Right renal pelvis (tissue), 4 donors: ENCODE measurements at regions not wholly inside any gene's neighbourhood (a gene's known extent, or its start where the extent isn't known, plus 50 kb on each side); places are given as distances from the start of the nearest gene placed in this dataset.
"Not testable (repeated sequence)": the region's sequence is repeated elsewhere in the genome, so short reads cannot be mapped to it uniquely, and the experiment has no call there.

Experiments
- DNase-seq, 4 donors: peaks; one replicate each; pipeline ENCODE4 v3.0.0-alpha.2; 2013; ENCODE audit warnings: low read depth in 4 of 4, low spot score in 3 of 4, missing footprints in 1 of 4

GRCh38 chr3:194877291-194878119, 191.8 kb downstream of the FAM43A start:
- no peak for DNase-seq

DNA sequence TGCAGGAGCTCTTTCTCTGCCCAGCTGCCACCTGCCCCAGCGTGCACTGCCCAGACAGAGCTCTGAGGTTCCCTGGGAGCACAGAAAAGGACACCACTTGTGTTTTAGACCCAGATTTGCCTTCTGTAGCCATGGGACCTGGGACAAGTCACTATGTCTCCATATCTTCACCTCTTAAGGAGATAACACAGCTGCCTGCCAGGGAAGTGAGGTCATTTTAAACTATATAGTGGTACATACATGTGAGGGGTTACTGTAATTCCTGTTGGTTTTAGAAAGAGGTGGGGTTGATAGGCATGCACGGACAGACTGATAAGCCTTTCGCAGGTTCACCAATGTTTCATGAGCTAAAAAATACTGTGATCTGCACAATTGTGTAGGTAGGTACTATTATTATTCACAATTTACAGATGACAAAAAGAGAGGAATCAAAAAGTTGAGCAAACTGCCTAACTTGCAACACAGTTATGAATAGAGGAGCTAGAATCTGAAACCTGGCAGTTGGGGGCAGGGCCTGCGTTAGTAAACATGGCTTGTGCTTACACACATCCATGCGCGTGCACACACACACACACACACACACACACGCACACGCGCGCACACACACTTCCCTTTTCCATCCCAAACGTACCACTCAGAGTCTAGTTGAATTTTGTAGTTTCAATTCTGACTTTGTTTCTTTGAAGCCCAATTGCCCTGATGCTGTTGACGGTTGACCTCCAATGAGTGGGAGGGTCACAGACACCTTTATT, 193.6 kb downstream of the FAM43A start:
- no peak for DNase-seq

- DNase-seq = no peak
Observed at GRCh38 chr3:194879991-194880939, 194.6 kb downstream of the FAM43A start.

DNA sequence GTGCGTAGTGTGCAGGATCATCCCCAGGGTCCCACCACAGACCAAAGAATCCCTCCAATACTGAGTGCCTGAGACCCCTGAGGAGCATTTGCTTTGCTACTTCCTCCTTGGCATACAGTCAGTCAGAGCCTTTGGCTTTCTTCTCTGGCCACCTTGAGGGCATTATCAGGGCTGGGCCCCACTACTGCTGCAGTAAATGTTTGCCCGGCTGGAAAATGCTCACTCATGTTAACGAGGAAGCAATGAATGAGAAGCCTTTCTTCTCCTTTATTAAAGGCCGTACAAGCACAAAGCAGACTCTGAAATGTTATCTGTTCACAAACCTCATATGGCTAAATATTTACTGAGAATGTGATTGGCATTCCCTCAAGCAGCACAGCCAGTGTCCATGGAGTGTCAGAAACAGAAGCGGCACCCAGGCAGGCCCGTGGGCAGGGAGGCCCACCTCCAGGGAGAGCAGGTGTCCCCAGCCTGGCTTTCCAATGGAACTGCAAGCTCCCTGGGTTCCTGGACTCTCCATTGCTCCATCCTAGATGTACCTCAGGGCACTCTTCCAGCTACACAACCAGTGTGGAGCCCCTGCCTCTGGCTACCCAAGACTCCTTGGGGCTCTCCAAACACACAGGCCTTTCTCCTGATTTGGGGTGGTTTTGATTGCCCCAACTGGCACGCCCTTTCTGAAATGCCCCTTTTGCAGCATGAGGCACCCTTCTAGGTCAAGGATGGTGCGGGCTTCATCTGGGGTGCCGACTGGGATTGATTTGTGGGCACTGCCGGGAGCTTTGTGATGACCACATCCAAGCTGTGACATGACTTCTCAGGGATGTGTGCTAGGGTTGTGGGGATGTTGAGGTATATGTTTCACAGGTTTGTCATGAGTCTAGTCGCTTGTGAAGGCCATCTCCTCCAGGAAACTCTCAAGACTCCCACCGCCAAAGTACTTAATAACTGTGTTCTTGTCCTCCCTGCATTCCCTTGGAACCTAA, 195.6 kb downstream of the FAM43A start:
- DNase-seq = no peak

GRCh38 chr3:194884649-194885315, 199.1 kb downstream of the FAM43A start:
- no peak for DNase-seq

GRCh38 chr3:194885766-194886165, 200.1 kb downstream of the FAM43A start:
- DNase-seq = no peak

- no peak for DNase-seq
Observed at GRCh38 chr3:194886836-194887235, 201.2 kb downstream of the FAM43A start.

GRCh38 chr3:194888062-194888461, 202.4 kb downstream of the FAM43A start:
- DNase-seq = not testable (repeated sequence)

GRCh38 chr3:194888916-194889315, 203.2 kb downstream of the FAM43A start:
- no peak for DNase-seq

DNA sequence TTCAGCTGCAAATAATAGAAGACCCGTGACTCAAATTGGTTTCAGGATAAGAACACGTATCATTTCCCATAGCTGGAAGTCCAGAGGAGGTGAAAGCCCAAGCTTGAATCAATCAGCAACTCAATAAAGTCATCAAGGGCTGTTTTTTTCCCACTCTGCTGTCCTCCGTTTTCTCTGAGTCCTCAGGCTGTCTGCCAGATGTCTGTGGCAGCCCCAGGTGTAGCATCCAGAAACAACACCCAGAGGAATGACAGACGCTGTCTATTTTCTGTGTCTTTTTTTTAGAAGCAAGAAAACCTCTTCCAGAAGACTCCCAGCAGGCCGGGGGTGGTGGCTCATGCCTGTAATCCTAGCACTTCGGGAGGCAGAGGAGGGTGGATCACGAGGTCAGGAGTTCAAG, 204.4 kb downstream of the FAM43A start:
- no peak for DNase-seq

DNA sequence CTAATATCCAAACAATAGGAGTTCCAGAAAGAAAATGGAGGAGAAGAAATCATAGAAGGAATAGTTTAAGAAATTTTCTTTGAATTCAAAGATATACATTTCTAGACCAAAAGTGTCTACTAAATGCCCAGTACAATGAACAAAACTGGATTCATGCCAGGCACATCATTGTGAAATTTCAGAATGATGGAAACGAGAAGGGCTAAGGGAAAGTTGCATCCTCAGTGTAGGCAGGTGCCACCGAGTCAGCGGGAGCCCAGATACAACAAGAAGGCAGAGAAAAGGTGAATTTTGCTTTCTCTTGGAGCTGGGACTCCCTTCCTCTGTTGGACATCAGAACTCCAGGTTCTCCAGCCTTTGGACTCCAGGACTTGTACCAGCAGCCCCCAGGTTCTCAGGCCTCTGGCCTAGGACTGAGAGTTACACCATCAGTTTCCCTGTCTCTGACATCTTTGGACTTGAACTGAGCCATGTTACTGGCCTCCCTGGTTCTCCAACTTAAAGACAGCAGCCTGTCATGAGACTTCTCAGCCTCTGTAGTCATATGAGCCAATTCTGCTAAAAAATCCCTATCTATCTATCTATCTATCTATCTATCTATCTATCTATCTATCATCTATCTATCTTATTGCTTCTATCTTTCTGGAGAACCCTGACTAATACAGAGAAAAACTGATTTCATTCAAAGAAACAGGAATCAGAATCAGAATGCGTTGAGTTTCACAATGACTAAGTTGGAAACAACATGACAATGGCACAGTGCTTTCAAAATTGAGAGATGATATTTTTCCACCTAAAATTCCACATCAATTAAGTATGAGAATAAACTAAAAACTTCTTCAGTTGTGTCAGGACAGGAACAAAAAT, 207.7 kb downstream of the FAM43A start:
- DNase-seq = no peak

DNA sequence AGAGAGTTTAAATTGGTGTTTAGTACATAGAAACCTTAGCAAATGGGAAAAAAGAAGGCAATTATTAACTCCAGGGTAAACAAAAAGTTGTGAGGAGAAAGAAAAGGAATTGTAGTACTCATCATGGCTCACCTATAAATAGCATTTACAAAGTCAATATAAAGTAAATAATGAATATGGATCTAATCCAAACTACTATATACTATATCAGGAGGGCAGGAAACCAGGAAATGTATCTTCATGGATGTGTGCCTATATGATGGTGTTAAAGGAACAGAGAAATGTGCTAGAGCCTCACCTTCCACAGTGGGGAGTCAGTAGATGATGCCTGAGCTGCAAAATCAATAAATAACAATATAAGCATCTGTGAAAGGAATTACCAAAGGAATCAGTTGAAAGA, 208.9 kb downstream of the FAM43A start:
- DNase-seq = no peak

DNA sequence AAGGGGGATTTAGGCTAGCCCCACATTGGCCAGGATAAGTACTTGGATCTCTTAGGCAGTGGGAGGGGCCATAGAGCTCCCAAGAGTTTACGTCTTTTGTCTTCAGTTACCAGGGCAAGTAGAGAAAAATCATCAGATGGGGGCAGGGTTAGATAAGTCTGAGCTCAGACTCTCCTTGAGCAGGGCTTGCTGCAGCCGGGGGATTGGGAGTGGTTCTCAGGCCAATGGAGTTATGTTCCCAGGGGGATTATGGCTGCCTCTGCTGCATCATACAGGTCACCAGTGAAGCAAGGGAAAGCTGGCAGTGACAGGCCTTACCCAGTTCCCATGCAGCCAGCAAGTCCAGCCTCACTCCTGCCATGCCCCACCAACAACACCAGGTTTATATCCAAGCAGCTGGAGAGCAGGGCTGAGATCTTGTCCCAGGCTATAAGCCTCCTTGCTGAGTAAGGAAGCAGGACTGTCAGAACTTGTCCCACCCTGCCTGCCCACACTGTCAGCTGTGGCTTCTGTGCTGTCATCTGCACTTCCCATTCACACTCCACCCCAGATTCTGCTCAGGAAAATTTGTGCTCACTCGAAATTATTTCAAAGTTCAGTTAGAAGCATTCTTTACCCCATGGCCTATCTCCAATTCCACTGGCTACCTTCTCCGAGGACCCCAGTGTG, 215.3 kb downstream of the FAM43A start:
- DNase-seq = no peak

DNA sequence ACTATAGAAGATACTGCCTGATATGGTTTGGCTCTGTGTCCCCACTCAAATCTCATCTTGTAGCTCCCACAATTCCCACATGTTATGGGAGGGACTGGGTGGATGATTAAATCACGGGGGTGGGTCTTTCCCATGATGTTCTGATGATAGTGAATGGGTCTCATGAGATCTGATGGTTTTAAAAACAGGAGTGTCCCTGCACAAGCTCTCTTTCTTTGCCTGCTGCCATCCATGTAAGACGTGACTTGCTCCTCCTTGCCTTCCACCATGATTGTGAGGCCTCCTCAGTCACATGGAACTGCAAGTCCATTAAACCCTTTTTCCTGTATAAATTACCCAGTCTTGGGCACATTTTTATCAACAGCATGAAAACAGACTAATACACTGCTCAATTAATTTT, 217.8 kb downstream of the FAM43A start:
- DNase-seq = not testable (repeated sequence)

- not testable (repeated sequence) for DNase-seq
Observed at GRCh38 chr3:194904999-194905398, 219.3 kb downstream of the FAM43A start.

DNA sequence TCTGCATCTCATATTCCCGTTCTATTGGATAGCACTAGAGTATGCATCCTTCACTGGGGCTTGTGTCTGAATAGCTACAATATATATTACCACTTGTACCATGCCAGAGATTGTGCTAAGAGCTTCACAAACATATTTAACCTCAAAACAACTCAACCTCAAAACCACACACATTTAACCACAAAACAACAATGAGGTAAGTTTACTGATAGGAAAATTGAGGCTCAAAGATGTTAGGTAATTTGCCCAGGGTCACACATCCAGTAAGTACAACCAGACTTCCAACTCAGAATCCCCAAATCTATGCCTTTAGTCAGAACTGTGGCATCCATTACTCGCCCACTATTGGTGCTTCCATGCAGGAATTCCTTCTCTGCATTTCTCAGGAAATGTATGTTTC, 220.0 kb downstream of the FAM43A start:
- no peak for DNase-seq

- no peak for DNase-seq
Observed at GRCh38 chr3:194906229-194906629, 220.5 kb downstream of the FAM43A start.
